ENCODE measurements at regions not wholly inside any gene's neighbourhood (a gene's known extent, or its start where the extent isn't known, plus 50 kb on each side); places are given as distances from the start of the nearest gene placed in this dataset.

DNA sequence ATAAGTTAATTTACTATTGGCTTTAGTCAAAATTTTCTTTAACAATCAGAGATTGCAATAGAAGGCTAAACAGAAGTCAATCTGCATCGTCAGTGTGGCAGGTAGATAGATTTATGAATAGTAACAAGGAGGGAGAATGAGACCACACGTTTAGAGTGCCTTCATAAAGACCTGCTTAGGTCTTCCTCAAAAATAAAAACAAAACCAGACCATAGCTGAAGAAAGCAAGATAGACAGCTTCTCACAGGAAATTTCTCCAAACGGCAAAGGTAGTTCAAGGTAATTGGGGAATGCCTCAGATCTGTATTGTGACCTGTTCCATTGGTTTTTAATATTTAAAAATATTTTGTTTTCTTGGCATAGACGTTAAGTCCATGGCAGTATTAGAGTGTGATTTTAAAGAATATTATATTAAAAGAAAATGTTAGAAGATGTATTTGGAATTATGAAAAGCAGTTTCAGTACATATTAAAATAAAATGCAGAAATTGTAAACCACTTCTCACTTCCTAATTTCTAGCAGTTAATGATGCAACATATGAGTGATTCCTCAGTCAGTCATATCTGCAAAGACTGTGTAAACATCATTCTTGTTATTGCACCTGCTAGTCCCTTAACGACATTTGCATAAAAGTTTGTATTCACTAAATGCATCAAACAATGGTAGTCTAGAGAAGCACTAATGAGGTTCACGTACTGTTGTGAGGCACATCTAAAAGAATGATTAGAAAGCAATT is 278.0 kb downstream of the HLX start:
- intact Hi-C loops (cut with micrococcal nuclease), result no loop called here

GRCh38 chr1:221159608-221160007 is 280.4 kb downstream of the HLX start:
- intact Hi-C loops (cut with micrococcal nuclease), result no loop called here

DNA sequence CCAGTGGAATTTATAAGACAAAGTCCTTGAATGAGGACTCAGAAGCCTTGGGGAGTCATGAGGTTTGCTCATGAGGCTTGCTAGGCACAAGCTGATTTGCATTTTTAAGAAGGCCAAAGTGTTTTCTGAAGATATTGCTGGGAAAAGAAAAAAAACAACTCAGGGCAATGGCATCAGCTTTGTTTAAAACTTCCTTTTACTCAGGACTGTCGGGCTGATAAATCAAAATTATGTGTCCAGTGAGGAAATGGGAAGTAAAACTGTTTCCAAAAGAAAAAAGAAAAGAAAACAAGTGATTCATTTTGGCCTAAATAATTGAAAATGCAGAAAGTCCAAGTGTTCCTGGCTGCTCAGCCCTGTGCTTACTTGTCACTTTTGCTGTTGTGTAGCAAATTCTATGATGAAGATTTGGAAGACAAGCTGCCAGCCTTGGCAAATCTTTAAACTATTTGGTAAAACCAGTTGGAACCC is 282.4 kb downstream of the HLX start:
- intact Hi-C loops (cut with micrococcal nuclease), result no loop called here

GRCh38 chr1:221162352-221162751 is 283.1 kb downstream of the HLX start:
- intact Hi-C loops (cut with micrococcal nuclease), result no loop called here

DNA sequence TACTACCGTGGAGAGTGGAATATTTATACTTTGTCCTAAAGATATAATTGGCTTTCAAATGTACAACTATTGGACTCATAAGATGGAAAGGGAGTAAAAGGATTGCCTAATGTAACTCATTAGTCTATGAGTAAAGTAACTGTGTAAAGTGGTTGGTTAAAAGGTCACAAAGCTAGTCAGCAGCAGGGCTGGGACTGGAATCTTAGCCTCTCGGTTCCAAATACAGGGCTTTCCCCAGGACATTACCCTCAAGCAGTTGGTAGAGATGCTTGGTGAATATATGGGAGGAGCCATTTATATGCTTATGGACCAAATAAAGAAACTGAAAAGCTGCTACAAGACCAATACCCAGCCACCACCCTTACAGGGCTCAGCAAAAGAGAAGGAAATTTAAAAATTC is 283.7 kb downstream of the HLX start:
- intact Hi-C loops (cut with micrococcal nuclease), result no loop called here

DNA sequence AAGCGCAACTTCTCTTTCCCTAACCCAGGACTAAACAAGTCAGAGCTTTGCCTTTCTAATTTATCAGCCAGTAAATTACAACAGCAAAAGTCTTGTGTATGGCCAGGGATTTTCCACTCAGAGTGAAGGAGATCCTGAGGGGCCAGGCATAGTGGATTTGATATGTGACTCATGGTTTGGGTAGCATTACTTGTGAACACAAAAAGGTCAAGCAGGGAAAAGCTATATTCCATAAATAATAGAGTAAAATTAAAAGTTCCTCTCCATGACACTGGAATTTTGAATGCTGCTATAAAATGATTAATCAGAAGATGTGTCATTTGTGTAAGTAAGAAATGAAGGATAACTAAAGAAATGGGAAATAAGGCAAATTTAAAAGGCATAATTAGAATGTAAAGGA is 284.8 kb downstream of the HLX start:
- intact Hi-C loops (cut with micrococcal nuclease), result no loop called here

DNA sequence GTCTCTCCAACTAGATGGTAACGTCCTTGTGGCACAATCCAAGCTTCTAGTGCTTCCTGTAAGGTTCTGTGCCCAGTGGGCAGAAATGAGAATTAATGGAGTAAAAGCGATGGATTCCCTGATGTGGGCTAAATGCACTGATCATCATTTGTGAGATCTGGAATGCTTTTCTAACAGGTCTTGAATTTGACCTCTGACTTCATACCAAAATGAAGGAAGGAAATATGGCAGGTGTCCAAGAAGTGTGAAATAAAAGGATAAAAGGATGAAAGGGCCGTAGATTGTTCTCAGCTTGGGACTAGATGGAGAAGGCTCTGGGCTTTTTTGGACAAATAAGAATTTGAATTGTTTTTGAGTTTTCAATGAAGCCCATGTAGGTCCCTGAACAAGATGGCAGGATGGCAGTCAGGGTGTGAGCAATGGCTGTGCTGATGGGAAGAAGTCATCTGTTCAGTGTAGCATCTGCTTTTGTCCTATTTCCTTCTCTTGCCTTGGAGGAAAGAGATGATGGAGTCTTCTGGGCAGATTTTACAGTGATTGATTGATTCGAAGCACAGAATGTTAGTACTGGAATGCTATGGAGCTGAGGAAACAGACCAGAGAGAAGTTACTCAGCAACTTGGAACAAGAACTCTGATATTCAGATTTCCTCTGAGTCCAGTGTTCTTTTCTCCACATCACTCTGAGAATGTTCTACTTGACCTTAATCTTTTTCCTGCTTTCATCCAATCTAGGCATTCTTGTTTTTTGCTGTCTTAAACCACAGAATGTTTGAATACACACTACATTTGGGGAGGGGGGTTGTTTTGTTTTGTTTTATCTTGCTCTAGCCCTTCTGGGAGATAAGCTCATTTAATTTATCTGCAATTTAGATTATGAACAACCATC is 286.0 kb downstream of the HLX start:
- intact Hi-C loops (cut with micrococcal nuclease), result no loop called here

DNA sequence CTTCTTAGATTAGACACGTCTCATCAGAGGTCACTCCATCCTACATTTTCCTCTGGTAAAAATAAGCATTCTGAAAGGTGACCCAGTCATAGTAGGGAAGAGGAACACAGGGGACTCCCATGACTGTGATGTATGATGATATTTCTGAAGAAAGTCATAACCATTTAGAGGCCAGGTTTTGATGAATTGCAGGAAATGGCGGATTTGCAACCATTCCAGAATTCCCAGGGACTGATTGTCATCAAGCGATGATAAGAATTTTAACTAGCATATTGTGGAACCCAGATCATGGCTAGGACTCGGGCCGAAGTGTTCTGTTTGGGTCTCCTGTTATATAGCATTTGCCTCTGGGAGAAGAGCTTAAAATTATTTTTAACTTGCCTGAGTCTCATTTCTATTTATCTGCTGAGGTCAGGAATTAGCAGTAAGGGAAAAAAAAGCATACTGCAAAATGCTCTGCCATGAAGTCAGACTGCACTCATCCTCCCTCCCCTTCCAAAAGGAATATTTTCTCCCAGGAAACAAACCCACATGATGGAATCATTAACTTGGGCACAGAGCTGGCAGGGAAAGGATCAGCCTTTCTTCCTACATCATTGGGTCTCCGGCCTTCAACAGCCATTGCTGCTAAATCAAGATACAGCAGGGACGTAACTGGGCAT is 286.7 kb downstream of the HLX start:
- intact Hi-C loops (cut with micrococcal nuclease), result no loop called here

- intact Hi-C loops (cut with micrococcal nuclease), result no loop called here
These were observed 287.5 kb downstream of the HLX start for GRCh38 chr1:221166559-221167318.

DNA sequence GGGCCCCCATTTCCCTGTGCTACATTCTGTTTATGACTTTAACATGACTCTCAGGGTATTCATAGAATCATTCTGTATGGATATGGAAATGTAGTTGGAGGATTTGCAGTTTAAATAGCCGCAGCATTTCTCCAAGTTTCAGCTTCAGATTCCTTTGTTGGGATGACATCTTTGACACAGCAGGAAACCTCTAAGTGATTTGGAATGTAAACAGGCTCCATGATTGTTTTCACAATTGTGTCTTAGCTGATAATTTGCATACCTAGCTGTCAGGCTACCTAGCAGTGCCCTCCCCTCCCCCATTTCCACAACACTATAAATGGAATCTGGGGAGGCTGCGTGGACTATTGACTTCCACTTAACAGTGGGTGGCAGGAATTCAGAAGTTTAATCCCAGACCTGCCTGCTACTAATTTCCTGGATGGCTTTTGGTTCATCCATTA is 290.2 kb downstream of the HLX start:
- intact Hi-C loops (cut with micrococcal nuclease), result no loop called here

- intact Hi-C loops (cut with micrococcal nuclease), result no loop called here
These were observed 290.9 kb downstream of the HLX start for GRCh38 chr1:221170171-221170570.

GRCh38 chr1:221171768-221172167 is 292.5 kb downstream of the HLX start:
- intact Hi-C loops (cut with micrococcal nuclease), result no loop called here

DNA sequence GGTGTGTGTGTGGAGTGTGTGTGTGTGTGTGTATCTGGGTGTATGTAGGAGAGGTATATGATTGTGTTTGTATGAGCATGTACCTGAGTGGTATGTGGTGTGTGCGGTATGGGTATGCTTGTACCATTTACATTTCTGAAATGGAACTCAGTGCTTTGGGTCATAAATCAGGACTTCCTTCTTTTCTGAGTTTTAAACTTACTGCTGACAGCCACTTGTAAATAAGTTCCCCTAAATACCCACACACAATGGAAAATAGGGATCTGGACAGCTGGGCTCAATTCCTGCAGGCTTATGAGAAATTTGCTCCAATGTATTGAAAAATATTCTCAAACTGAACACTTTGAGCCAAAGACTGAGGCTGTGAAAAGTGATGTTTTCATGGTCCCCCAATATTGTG is 293.6 kb downstream of the HLX start:
- intact Hi-C loops (cut with micrococcal nuclease), result no loop called here

DNA sequence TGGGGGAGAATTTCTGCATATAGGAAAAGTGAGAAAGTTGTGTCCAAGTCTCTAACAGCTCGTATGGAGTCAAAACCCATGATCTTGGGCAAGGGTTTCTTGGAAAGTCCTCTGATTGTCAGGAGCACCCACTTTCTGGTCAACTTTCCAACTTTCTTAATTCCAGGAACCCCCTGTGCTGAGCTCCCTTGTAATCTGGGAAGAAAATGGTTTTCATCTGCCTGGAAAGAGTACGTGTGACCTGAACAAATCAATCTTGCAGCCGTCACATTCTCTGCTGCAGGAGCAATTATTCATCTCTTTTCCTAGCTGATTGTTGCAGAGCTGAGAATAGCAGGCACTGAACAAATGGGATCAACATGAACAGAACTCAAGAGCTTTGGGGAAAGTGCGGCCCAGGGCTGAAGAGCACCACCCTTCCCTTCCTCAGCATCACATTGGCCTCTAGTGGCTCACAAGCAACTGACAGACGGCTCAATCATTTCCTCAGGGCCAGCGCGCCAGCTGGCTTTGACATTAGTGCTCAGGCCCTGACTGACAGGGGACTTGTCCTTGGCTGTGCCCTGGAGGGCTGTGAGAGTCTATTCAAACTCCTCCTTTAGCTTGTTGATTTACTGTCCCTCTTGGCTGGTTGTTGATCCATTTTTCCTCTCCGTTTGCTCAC is 295.2 kb downstream of the HLX start:
- intact Hi-C loops (cut with micrococcal nuclease), result no loop called here

- intact Hi-C loops (cut with micrococcal nuclease), result no loop called here
These were observed 296.0 kb downstream of the HLX start for GRCh38 chr1:221175249-221175648.

DNA sequence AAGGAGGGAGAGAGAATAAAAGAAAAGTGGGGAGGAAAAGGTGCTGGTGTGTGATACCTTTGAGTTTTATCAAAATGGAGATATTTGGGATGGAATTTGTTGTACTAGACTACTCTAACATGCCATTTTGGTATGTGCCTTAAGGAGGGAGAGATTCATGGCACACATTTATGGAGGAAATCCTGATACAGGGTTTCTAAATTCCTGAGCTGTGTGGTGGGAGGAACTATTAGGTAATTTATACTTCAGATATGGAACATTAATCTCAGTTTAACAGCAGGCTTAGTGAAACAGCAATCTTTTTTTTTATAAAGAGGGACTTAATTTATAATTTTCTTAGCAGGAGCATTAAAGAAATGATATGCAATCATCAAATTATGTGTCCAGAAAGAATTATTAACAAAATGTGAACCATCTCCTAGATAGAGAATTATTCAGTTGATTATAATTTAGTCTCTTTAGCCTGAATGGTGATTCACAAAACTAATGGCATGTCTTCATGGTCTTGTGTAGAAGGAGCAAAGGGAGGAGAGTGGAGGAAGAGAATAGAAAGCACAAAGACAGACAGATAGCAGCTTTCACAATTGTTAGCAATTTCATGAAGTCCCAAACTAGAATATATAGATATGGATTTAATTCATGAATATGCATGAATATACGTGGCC is 301.6 kb downstream of the HLX start:
- intact Hi-C loops (cut with micrococcal nuclease), result no loop called here

DNA sequence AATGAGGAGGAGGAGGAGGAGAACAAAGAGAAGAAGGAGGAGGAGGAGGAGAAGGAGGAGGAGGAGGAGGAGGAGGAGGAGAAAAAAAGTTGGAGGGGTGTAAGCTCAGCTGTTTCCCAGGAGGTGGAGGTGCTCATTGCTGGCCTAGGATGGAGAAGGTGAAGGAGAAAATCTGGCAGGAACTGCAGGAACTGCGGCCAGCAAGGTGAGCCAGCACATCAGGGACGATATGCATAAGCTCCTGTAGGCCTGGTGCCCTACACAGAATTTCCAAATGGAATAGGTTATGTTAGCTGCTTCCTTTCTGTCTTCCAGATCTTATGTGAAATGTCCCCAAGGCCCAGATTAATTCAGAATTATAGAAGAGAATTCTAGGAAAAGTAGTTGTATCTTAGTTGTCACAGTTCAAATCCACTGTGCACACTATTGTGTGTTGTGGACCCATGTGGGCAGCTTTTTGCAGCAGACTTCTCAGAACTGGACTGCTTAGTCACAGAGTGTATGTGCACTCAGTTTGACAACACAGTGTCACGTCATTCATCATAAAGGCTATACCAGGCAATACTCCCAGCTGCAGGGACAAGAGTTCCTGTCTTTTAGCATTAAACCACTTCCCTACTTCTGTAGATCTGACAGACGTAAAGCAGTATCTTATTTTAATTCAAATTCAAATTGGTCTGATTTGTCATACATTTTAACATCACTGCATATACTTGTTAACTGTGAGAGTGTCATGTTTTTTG is 303.7 kb downstream of the HLX start:
- intact Hi-C loops (cut with micrococcal nuclease), result no loop called here

DNA sequence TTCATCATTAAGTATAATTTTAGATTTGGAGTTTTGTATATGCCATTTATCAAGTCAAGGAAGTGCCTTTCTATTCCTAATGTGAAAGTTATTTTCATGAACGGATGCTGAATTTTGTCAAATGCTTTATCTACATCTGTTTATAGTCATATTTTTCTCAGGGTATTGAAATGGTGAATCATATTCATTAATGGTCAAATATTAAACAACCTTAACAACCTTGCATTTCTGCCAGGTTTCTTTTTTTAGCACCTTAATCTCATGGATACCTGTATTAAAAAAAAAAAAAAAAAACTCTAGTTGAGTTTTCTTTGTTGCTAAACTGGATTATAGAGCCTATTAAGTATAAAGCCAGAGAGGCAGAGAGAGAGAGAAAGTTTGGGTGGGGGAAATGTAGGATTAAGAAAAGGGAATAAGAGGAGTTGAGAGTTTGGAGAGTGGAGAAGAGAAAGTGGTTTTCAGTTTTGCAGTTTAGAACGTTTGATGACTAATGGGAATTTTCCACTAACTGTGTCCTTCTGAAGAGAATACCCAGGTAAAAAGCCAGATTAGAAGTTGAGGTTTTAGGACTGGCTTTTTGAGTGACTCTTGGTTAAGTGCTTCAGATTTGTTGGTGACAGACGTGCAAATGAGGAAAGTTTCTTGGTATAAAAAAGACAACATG is 305.0 kb downstream of the HLX start:
- intact Hi-C loops (cut with micrococcal nuclease), result no loop called here

- intact Hi-C loops (cut with micrococcal nuclease), result no loop called here
These were observed 307.9 kb downstream of the HLX start for GRCh38 chr1:221187174-221187573.

Data from T-helper 2 cell treated with Interferon-gamma antibody and Interleukin-4, amounts not matched to agents 100 ng/mL and 5 ng/mL, for 36 hours (primary cell).